Trophoblast cell (in vitro differentiated cells and primary cell): ENCODE measurements at regions not wholly inside any gene's neighbourhood (a gene's known extent, or its start where the extent isn't known, plus 50 kb on each side); places are given as distances from the start of the nearest gene placed in this dataset.
A peak's percentile ranks its signal among the peaks of the same experiment; 100 is the strongest.

ENCODE experiments used
- DNase-seq, 2 donors: peaks; one replicate each; pipeline ENCODE4 v3.0.0-alpha.2; 2016
- H2AFZ ChIP-seq: 2 replicates; pipeline ENCODE4 v1.6.1; 2013; ENCODE audit warnings: low read length, moderate library complexity, mild to moderate bottlenecking; ENCODE audit not compliant: insufficient read depth, poor library complexity
- H2AK5ac ChIP-seq: 2 replicates; pipeline ENCODE4 v1.6.1; 2013; ENCODE audit warnings: mild to moderate bottlenecking, low read length
- H2BK120ac ChIP-seq: 2 replicates; pipeline ENCODE4 v1.6.1; 2013; ENCODE audit warnings: low read length, mild to moderate bottlenecking, moderate library complexity; ENCODE audit not compliant: insufficient read depth, poor library complexity
- H2BK12ac ChIP-seq: 2 replicates; pipeline ENCODE4 v1.6.1; 2013; ENCODE audit warnings: mild to moderate bottlenecking, low read length, moderate library complexity
- H2BK5ac ChIP-seq: 2 replicates; pipeline ENCODE4 v1.6.1; 2013; ENCODE audit warnings: low read length, low read depth, moderate library complexity, mild to moderate bottlenecking; ENCODE audit not compliant: poor library complexity
- H3K14ac ChIP-seq: 2 replicates; pipeline ENCODE4 v1.6.1; 2013; ENCODE audit warnings: mild to moderate bottlenecking, low read length
- H3K18ac ChIP-seq: 2 replicates; pipeline ENCODE4 v1.6.1; 2013; ENCODE audit warnings: mild to moderate bottlenecking, low read length
- H3K23ac ChIP-seq: 2 replicates; pipeline ENCODE4 v1.6.1; 2013; ENCODE audit warnings: low read length
- H3K27ac ChIP-seq: 2 replicates; pipeline ENCODE4 v1.5.1; 2013; ENCODE audit warnings: low read depth, mild to moderate bottlenecking, inconsistent platforms, low read length, moderate library complexity
- H3K27me3 ChIP-seq: 2 replicates; pipeline ENCODE4 v1.6.1; 2013; ENCODE audit warnings: inconsistent platforms, mild to moderate bottlenecking, low read length, moderate library complexity; ENCODE audit not compliant: insufficient read depth
- H3K36me3 ChIP-seq, 2 experiments: 1 replicate in 1 of 2; 2 replicates in 1 of 2; pipeline ENCODE4 v1.6.1; 2013; ENCODE audit warnings: low read length in 2 of 2, mild to moderate bottlenecking in 2 of 2, moderate library complexity in 1 of 2; ENCODE audit not compliant: insufficient read depth in 2 of 2, control insufficient read depth in 1 of 2
- H3K4ac ChIP-seq: 2 replicates; pipeline ENCODE4 v1.6.1; 2013; ENCODE audit warnings: low read depth, mild to moderate bottlenecking, low read length, moderate library complexity
- H3K4me1 ChIP-seq, 2 experiments: 1 replicate in 1 of 2; 2 replicates in 1 of 2; pipeline ENCODE4 v1.6.1; 2013; ENCODE audit warnings: low read length in 2 of 2, mild to moderate bottlenecking in 2 of 2, moderate library complexity in 1 of 2; ENCODE audit not compliant: insufficient read depth in 2 of 2, control insufficient read depth in 1 of 2
- H3K4me2 ChIP-seq: 2 replicates; pipeline ENCODE4 v1.6.1; 2013; ENCODE audit warnings: inconsistent platforms, mild to moderate bottlenecking, low read length, moderate library complexity
- H3K4me3 ChIP-seq: 2 replicates; pipeline ENCODE4 v1.5.1; 2013; ENCODE audit warnings: mild to moderate bottlenecking, low read depth, low read length, inconsistent platforms
- H3K79me1 ChIP-seq: one replicate; pipeline ENCODE4 v1.6.1; 2013; ENCODE audit warnings: low read length
- H3K79me2 ChIP-seq: 2 replicates; pipeline ENCODE4 v1.6.1; 2013; ENCODE audit warnings: low read length, mild to moderate bottlenecking; ENCODE audit not compliant: control insufficient read depth, insufficient read depth, poor library complexity
- H3K9ac ChIP-seq: 2 replicates; pipeline ENCODE4 v1.6.1; 2013; ENCODE audit warnings: mild to moderate bottlenecking, low read length
- H3K9me3 ChIP-seq: 2 replicates; pipeline ENCODE4 v1.6.1; 2013; ENCODE audit warnings: low read depth, mild to moderate bottlenecking, control low read depth, inconsistent platforms, low read length; ENCODE audit not compliant: insufficient read depth
- H4K12ac ChIP-seq: 2 replicates; pipeline ENCODE4 v1.6.1; 2013; ENCODE audit warnings: low read depth, mild to moderate bottlenecking, low read length, moderate library complexity
- H4K8ac ChIP-seq: 2 replicates; pipeline ENCODE4 v1.6.1; 2013; ENCODE audit warnings: low read depth, mild to moderate bottlenecking, low read length, moderate library complexity
- H4K91ac ChIP-seq: one replicate; pipeline ENCODE4 v1.6.1; 2013; ENCODE audit warnings: low read depth, mild to moderate bottlenecking, low read length, moderate library complexity
- WGBS: extraction: QIAGEN DNeasy Blood & Tissue Kit; methylation state at CpG from one replicate; pipeline ENCODE4 v1.1.7; 2013; ENCODE audit warnings: missing lambda C conversion rate; ENCODE audit not compliant: insufficient read length, insufficient coverage; ENCODE audit errors: extremely low coverage; 5-methylcytosine and 5-hydroxymethylcytosine counted together

- H3K9me3 ChIP-seq: no peaks in the 10 kb centered on the region
- H3K14ac ChIP-seq: no peak overlapping the region
- no peaks in the 10 kb centered on the region for H3K36me3 ChIP-seq
- no peak overlapping the region for H3K4ac ChIP-seq
- H2BK120ac ChIP-seq: no peak overlapping the region
- no peak overlapping the region for H3K4me3 ChIP-seq
- H4K91ac ChIP-seq: no peak overlapping the region
- no peak overlapping the region for H2BK12ac ChIP-seq
- H3K79me2 ChIP-seq: no peaks in the 10 kb centered on the region
- peak in 1 of 2 donors; percentile 6 for DNase-seq
- no peak overlapping the region for H3K23ac ChIP-seq
- H3K79me1 ChIP-seq: no peaks in the 10 kb centered on the region
- no peak overlapping the region for H3K4me2 ChIP-seq
- H3K4me1 ChIP-seq: no peaks in the 10 kb centered on the region
- no peak overlapping the region for H3K9ac ChIP-seq
- no peak overlapping the region for H2BK5ac ChIP-seq
- no peak overlapping the region for H2AK5ac ChIP-seq
- H2AFZ ChIP-seq: no peak overlapping the region
- no peak overlapping the region for H3K18ac ChIP-seq
- no peak overlapping the region for H4K12ac ChIP-seq
- H3K27ac ChIP-seq: no peak overlapping the region
- no peaks in the 10 kb centered on the region for H3K27me3 ChIP-seq
- H4K8ac ChIP-seq: no peak overlapping the region
Measured at GRCh38 chr3:168974617-168975403, 688.7 kb downstream of the MECOM start.

DNA sequence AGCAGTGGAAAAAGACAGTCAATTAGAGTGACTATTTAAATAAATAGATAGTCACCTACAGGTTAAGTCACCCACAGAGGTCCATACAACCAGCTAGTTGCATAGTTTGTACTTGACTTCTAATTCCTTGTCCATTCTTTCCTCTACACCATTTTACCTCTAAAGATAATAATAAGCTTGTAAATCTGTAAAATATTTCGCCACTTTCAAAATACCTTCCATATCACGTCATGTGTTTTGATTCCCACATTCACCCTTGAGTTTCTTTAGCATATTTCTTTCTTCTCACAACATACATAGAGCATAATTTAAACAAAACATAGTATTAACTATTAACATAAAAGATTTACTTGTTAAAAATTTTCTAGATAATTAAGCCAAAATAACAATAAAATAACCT lies 689.6 kb downstream of the MECOM start:
- Histone ChIP-seq H3K79me1 (no peaks in the 10 kb centered on the region), H3K4ac (no peak overlapping the region), H2AFZ (no peak overlapping the region), H4K12ac (no peak overlapping the region), H2BK120ac (no peak overlapping the region), H3K79me2 (no peaks in the 10 kb centered on the region), H2AK5ac (no peak overlapping the region), H3K27ac (no peak overlapping the region), H4K8ac (no peak overlapping the region), H3K18ac (no peak overlapping the region), H4K91ac (no peak overlapping the region), H3K4me3 (no peak overlapping the region), H3K9ac (no peak overlapping the region), H3K36me3 (no peaks in the 10 kb centered on the region), H2BK5ac (no peak overlapping the region), H3K23ac (no peak overlapping the region), H3K14ac (no peak overlapping the region), H3K9me3 (no peaks in the 10 kb centered on the region), H3K4me2 (no peak overlapping the region), H3K4me1 (no peaks in the 10 kb centered on the region), H2BK12ac (no peak overlapping the region), H3K27me3 (no peaks in the 10 kb centered on the region)
- DNase-seq: peak in 1 of 2 donors; percentile 71
- no CpG with 5 or more reads among the region's 2 CpGs for WGBS

- Histone ChIP-seq H3K27me3 (no peaks in the 10 kb centered on the region), H2AK5ac (no peak overlapping the region)
- no CpG with 5 or more reads among the region's 1 CpG for WGBS
Measured at GRCh38 chr3:168973206-168973605, 690.3 kb downstream of the MECOM start.

GRCh38 chr3:168968609-168969008 lies 694.9 kb downstream of the MECOM start:
- no peaks in the 10 kb centered on the region for H3K79me2 ChIP-seq
- H4K91ac ChIP-seq: no peak overlapping the region
- WGBS: no CpG with 5 or more reads among the region's 3 CpGs
- no peak overlapping the region for H3K4me3 ChIP-seq
- no peak overlapping the region for H3K4me2 ChIP-seq
- no peak overlapping the region for H3K14ac ChIP-seq
- H2BK5ac ChIP-seq: no peak overlapping the region
- H3K9ac ChIP-seq: no peak overlapping the region
- H3K36me3 ChIP-seq: no peaks in the 10 kb centered on the region
- no peak overlapping the region for H2AK5ac ChIP-seq
- no peak overlapping the region for H2BK120ac ChIP-seq
- H3K4ac ChIP-seq: no peak overlapping the region
- H4K8ac ChIP-seq: no peak overlapping the region
- DNase-seq: peak in 1 of 2 donors; percentile 10
- H3K9me3 ChIP-seq: no peaks in the 10 kb centered on the region
- H3K4me1 ChIP-seq: no peaks in the 10 kb centered on the region
- H3K23ac ChIP-seq: no peak overlapping the region
- H2AFZ ChIP-seq: no peak overlapping the region
- no peak overlapping the region for H3K18ac ChIP-seq
- no peak overlapping the region for H3K27ac ChIP-seq
- no peaks in the 10 kb centered on the region for H3K27me3 ChIP-seq
- H2BK12ac ChIP-seq: no peak overlapping the region
- no peaks in the 10 kb centered on the region for H3K79me1 ChIP-seq
- no peak overlapping the region for H4K12ac ChIP-seq

More at GRCh38 chr3:168973206-168973605, 690.3 kb downstream of the MECOM start:
- Histone ChIP-seq H3K4me2 (no peak overlapping the region), H4K8ac (no peak overlapping the region), H4K12ac (no peak overlapping the region), H3K79me1 (no peaks in the 10 kb centered on the region), H3K18ac (no peak overlapping the region), H3K4me1 (no peaks in the 10 kb centered on the region), H2AFZ (no peak overlapping the region), H3K36me3 (no peaks in the 10 kb centered on the region), H3K79me2 (no peaks in the 10 kb centered on the region), H2BK12ac (no peak overlapping the region), H2BK5ac (no peak overlapping the region), H2BK120ac (no peak overlapping the region), H3K9ac (no peak overlapping the region), H3K9me3 (no peaks in the 10 kb centered on the region), H3K4me3 (no peak overlapping the region), H3K23ac (no peak overlapping the region), H3K27ac (no peak overlapping the region), H4K91ac (no peak overlapping the region), H3K14ac (no peak overlapping the region), H3K4ac (no peak overlapping the region)
- DNase-seq: peak in 1 of 2 donors; percentile 18
